ENCODE measurements at regions not wholly inside any gene's neighbourhood (a gene's known extent, or its start where the extent isn't known, plus 50 kb on each side); places are given as distances from the start of the nearest gene placed in this dataset.
"Not testable (repeated sequence)": the region's sequence is repeated elsewhere in the genome, so short reads cannot be mapped to it uniquely, and the experiment has no call there.

- Histone ChIP-seq H3K9me3 (ENCODE audit: low read length) (no peaks in the 10 kb centered on the region), H3K27me3 (ENCODE audit: insufficient read depth, low read depth, low read length) (no peaks in the 10 kb centered on the region), H3K4me2 (ENCODE audit: low read length) (no peak overlapping the region), H2AFZ (ENCODE audit: low read depth, low read length) (no peak overlapping the region), H3K27ac (ENCODE audit: low read length) (no peak overlapping the region), H3K36me3 (ENCODE audit: insufficient read depth, low read length) (no peaks in the 10 kb centered on the region), H3K9me2 (ENCODE audit: insufficient read depth, low read length) (no peaks in the 10 kb centered on the region), H4K20me1 (ENCODE audit: insufficient read depth) (no peaks in the 10 kb centered on the region), H3K4me3 (ENCODE audit: low read length) (no peak overlapping the region), H3F3A (ENCODE audit: insufficient read depth, low read length, poor library complexity, severe bottlenecking) (no peaks in the 10 kb centered on the region), H3K79me2 (replicated peaks; ENCODE audit: insufficient read depth, low read length) (no peaks in the 10 kb centered on the region), H3K9ac (ENCODE audit: low read length) (no peak overlapping the region)
- no peak for TF ChIP-seq TAF1 (IDR thresholded peaks at IDR 0.05; ENCODE audit: low read depth)
- TF ChIP-seq POLR2AphosphoS5 (IDR thresholded peaks at IDR 0.05), result no peak
- TF ChIP-seq MXI1 (conservative IDR thresholded peaks at IDR 0.05; ENCODE audit: poor library complexity, severe bottlenecking), result no peak
- no peak for TF ChIP-seq EP300 (conservative IDR thresholded peaks at IDR 0.05; ENCODE audit: poor library complexity, severe bottlenecking)
These were observed 115.9 kb downstream of the CD24 start for GRCh38 chr6:106858653-106859092.

DNA sequence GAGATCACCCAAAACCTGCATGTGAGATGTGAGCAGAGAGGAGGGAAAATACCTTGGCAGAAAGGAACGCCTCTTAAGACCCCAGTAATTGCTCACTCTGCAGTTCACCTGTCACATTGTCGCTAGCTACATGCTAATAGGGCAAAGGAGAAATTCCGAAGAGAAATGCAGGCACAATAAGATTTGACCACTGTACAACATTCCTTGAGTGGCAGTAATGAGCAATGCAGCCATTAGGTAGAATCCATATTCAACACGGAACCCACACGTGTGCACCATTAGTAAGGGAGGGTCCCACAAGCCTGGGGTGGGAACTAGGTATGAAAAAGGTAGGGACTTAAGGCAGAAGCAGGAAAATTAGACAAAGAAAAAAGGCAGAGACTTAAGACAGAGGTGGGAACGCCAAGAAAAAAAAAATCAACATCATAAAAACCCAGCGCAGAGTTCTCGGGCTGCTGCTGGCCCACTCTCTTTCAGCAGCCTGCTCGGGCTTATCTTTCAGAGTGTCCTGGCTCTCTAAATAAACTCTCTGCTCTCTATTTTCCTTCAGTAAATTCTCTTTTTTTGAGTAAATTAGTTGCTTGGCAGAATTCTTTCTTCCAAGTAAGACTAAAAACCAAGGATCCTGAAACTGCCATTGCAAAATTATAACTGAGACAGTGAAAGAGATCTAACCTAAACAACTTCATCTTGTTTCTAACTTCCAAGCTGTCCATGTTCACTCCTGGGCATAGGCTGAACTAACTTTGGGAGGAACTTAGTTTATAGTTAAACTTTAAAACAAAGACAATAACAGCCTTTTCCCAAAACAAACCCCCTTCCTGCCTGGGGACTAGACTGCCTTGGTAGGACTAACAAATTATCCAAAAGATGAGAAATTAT is 116.5 kb downstream of the CD24 start:
- Histone ChIP-seq H4K20me1 (ENCODE audit: insufficient read depth) (no peaks in the 10 kb centered on the region), H3K27ac (ENCODE audit: low read length) (peak overlapping the region; percentile 38), H3K9ac (ENCODE audit: low read length) (no peak overlapping the region), H3K27me3 (ENCODE audit: insufficient read depth, low read depth, low read length) (no peaks in the 10 kb centered on the region), H3K4me3 (ENCODE audit: low read length) (peak overlapping the region; percentile 31), H2AFZ (ENCODE audit: low read depth, low read length) (no peak overlapping the region), H3K9me3 (ENCODE audit: low read length) (no peaks in the 10 kb centered on the region), H3K79me2 (replicated peaks; ENCODE audit: insufficient read depth, low read length) (no peaks in the 10 kb centered on the region), H3F3A (ENCODE audit: insufficient read depth, low read length, poor library complexity, severe bottlenecking) (no peaks in the 10 kb centered on the region), H3K4me2 (ENCODE audit: low read length) (peak overlapping the region; percentile 22), H3K36me3 (ENCODE audit: insufficient read depth, low read length) (no peaks in the 10 kb centered on the region), H3K9me2 (ENCODE audit: insufficient read depth, low read length) (no peaks in the 10 kb centered on the region)
- TF ChIP-seq EP300 (conservative IDR thresholded peaks at IDR 0.05; ENCODE audit: poor library complexity, severe bottlenecking) (peak; percentile 33), EZH2 (IDR thresholded peaks at IDR 0.05; ENCODE audit: borderline replicate concordance, insufficient read depth, low read length, poor library complexity, severe bottlenecking) (no peak)

- H3K36me3 ChIP-seq (ENCODE audit: insufficient read depth, low read length); H3K79me2 ChIP-seq (replicated peaks; ENCODE audit: insufficient read depth, low read length); H3K9me3 ChIP-seq (ENCODE audit: low read length); H3K4me2 ChIP-seq (ENCODE audit: low read length); H3K9ac ChIP-seq (ENCODE audit: low read length); H3K9me2 ChIP-seq (ENCODE audit: insufficient read depth, low read length); H3F3A ChIP-seq (ENCODE audit: insufficient read depth, low read length, poor library complexity, severe bottlenecking); H4K20me1 ChIP-seq (ENCODE audit: insufficient read depth); H2AFZ ChIP-seq (ENCODE audit: low read depth, low read length); H3K27me3 ChIP-seq (ENCODE audit: insufficient read depth, low read depth, low read length); H3K4me3 ChIP-seq (ENCODE audit: low read length): not testable (repeated sequence)
- peak overlapping the region; percentile 38 for H3K27ac ChIP-seq (ENCODE audit: low read length)
These were observed 117.2 kb downstream of the CD24 start for GRCh38 chr6:106857310-106857709.

GRCh38 chr6:106856227-106856874 is 118.2 kb downstream of the CD24 start:
- no peaks in the 10 kb centered on the region for H3K36me3 ChIP-seq (ENCODE audit: insufficient read depth, low read length)
- H2AFZ ChIP-seq (ENCODE audit: low read depth, low read length), result no peak overlapping the region
- no peak overlapping the region for H3K9ac ChIP-seq (ENCODE audit: low read length)
- TF ChIP-seq RAD21 (conservative IDR thresholded peaks at IDR 0.05) (no peak), TAF1 (IDR thresholded peaks at IDR 0.05; ENCODE audit: low read depth) (no peak)
- H3K79me2 ChIP-seq (replicated peaks; ENCODE audit: insufficient read depth, low read length), result no peaks in the 10 kb centered on the region
- H4K20me1 ChIP-seq (ENCODE audit: insufficient read depth), result no peaks in the 10 kb centered on the region
- no peak overlapping the region for H3K4me3 ChIP-seq (ENCODE audit: low read length)
- H3F3A ChIP-seq (ENCODE audit: insufficient read depth, low read length, poor library complexity, severe bottlenecking), result no peaks in the 10 kb centered on the region
- no peak overlapping the region for H3K27ac ChIP-seq (ENCODE audit: low read length)
- H3K9me2 ChIP-seq (ENCODE audit: insufficient read depth, low read length), result no peaks in the 10 kb centered on the region
- H3K4me2 ChIP-seq (ENCODE audit: low read length), result no peak overlapping the region
- no peaks in the 10 kb centered on the region for H3K9me3 ChIP-seq (ENCODE audit: low read length)
- H3K27me3 ChIP-seq (ENCODE audit: insufficient read depth, low read depth, low read length), result no peaks in the 10 kb centered on the region

All from neural cell (in vitro differentiated cells).